ENCODE measurements at regions not wholly inside any gene's neighbourhood (a gene's known extent, or its start where the extent isn't known, plus 50 kb on each side); places are given as distances from the start of the nearest gene placed in this dataset.
"Not testable (repeated sequence)": the region's sequence is repeated elsewhere in the genome, so short reads cannot be mapped to it uniquely, and the experiment has no call there.

DNA sequence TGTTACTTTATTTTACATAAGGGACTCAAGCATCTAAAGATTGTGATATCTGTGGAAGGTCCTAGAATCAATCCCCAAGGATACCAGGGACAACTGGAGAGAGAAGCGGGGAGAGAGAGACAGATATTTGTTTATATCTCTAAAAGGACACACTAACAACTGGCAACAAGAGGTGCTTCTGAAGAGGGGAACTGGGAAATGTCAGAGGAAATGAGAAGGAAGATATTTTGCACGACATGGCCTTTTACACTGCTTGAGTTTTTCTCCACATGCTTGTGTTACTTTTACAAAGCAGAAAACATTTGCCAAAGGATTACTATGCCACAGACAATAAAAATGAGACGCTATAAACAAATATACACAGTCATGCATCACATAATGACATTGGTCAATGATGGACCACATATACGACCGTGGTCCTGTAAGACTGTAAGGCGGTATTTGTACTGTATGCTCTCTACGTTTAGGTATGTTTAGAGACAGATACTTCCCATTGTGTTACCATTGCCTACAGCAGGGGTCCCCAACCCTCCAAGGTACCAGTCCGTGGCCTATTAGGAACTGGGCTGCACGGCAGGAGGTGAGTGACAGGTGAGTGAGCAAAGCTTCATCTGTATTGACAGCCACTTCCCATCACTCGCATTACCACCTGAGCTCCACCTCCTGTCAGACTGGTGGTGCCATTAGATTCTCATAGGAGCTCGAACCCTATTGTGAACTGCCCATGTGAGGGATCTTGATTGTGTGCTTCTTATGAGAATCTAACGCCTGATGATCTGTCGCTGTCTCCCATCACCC, 64.6 kb upstream of the PTPN1 start:
- H3K4me3 ChIP-seq = no peak overlapping the region

DNA sequence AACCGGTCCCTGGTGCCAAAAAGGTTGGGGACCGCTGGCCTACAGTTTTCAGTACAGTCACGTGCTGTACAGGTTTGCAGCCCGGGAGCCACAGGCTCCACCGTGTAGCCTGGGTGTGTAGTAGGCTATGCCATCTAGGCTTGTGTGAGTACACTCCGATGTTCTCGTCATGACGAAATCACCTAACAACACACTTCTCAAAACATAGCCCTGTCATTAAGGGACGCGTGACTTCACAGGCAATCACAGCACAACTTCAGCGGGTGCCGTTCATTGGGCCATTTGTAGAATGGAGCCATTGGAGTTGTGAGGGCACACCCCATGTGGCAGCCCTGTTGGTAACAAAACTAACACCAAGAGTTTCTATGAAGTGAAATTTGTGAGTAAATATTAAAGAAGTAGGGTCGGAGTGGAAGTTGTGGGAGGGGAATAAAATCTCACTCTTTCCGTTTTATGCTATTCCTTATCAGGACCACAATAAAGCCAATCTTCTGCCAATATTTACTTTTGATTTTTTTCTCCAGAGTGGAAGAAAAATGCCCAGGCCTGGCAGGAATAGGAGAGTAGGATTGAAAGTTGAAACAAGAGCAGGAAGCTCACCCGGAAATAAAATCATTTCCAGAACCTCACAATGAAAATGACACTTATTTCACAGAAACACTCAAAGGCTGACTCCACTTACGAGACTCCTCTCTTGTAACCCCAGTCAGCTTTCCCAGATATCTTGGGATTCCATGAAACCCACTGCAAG, 63.7 kb upstream of the PTPN1 start:
- H3K27ac ChIP-seq = no peak overlapping the region
- TF ChIP-seq, protein P1, sequence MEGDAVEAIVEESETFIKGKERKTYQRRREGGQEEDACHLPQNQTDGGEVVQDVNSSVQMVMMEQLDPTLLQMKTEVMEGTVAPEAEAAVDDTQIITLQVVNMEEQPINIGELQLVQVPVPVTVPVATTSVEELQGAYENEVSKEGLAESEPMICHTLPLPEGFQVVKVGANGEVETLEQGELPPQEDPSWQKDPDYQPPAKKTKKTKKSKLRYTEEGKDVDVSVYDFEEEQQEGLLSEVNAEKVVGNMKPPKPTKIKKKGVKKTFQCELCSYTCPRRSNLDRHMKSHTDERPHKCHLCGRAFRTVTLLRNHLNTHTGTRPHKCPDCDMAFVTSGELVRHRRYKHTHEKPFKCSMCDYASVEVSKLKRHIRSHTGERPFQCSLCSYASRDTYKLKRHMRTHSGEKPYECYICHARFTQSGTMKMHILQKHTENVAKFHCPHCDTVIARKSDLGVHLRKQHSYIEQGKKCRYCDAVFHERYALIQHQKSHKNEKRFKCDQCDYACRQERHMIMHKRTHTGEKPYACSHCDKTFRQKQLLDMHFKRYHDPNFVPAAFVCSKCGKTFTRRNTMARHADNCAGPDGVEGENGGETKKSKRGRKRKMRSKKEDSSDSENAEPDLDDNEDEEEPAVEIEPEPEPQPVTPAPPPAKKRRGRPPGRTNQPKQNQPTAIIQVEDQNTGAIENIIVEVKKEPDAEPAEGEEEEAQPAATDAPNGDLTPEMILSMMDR (IDR thresholded peaks at IDR 0.05) = no peak
- TF ChIP-seq POLR2A (IDR thresholded peaks at IDR 0.05) = no peak
- no peak for TF ChIP-seq POLR2AphosphoS5 (IDR thresholded peaks at IDR 0.05)
- no peak for DNase-seq (ENCODE audit: low spot score in 2 of 2)

More for the DNA sequence above, 64.6 kb upstream of the PTPN1 start:
- no peak for DNase-seq (ENCODE audit: low spot score in 2 of 2)
- TF ChIP-seq, protein P1 (IDR thresholded peaks at IDR 0.05) = no peak
- TF ChIP-seq POLR2AphosphoS5 (IDR thresholded peaks at IDR 0.05) = no peak
- TF ChIP-seq POLR2A (IDR thresholded peaks at IDR 0.05) = no peak
- intact Hi-C loops (cut with DNase I; ENCODE audit: low total_unique reads) = loop anchor here (1.0 kb wide), 1 partner anchor 123 kb away; no protein-coding TSS in a partner anchor
- H3K4me1 ChIP-seq = no peaks in the 10 kb centered on the region
- H3K27ac ChIP-seq = no peak overlapping the region
- H3K36me3 ChIP-seq = no peaks in the 10 kb centered on the region
- H3K27me3 ChIP-seq = no peaks in the 10 kb centered on the region
- no peaks in the 10 kb centered on the region for H3K9me3 ChIP-seq

DNA sequence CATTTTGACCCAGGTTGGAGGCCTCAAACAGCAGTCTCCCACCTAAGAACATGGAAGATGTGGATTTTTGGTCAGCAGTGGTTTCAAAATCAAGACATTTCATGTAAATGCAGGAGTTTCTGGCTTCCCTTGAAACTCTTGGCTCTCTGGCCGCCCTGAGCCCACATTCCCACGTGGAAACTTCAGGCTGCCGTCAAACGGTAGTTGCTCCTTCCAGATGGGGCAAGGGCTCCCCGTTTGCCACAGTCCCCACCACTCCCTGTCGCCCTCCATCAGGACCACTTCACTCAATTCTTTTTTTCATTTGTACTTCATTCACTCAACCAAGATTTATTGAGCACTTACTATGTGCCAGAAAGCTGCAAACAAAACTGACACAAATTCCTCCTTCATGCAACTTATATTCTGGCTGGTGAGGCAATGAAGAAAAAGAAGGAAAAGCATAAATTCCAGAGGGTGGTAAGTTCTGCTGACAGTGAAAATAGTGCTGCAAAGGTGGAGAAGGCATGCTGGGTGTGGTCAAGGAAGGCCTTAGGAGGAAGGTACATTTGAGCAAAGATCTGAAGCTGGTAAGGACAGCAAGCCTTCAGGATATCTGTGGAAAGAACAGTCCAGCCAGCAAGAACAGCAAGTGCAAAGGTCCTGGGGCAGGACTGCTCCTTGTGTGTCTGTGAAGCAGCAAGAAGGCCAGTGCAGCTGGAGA, 62.9 kb upstream of the PTPN1 start:
- H3K4me3 ChIP-seq = no peak overlapping the region
- H3K36me3 ChIP-seq = no peaks in the 10 kb centered on the region
- no peaks in the 10 kb centered on the region for H3K4me1 ChIP-seq
- H3K9me3 ChIP-seq = no peaks in the 10 kb centered on the region
- no peaks in the 10 kb centered on the region for H3K27me3 ChIP-seq
- DNase-seq (ENCODE audit: low spot score in 2 of 2) = no peak
- TF ChIP-seq POLR2AphosphoS5 (IDR thresholded peaks at IDR 0.05) = no peak
- TF ChIP-seq, protein P1 (IDR thresholded peaks at IDR 0.05) = no peak
- TF ChIP-seq POLR2A (IDR thresholded peaks at IDR 0.05) = no peak
- H3K27ac ChIP-seq = no peak overlapping the region
- intact Hi-C loops (cut with DNase I; ENCODE audit: low total_unique reads) = no loop called here

More for the DNA sequence above, 63.7 kb upstream of the PTPN1 start:
- no peaks in the 10 kb centered on the region for H3K36me3 ChIP-seq
- H3K9me3 ChIP-seq = no peaks in the 10 kb centered on the region
- H3K4me3 ChIP-seq = no peak overlapping the region
- intact Hi-C loops (cut with DNase I; ENCODE audit: low total_unique reads) = no loop called here
- H3K27me3 ChIP-seq = no peaks in the 10 kb centered on the region
- H3K4me1 ChIP-seq = no peaks in the 10 kb centered on the region

DNA sequence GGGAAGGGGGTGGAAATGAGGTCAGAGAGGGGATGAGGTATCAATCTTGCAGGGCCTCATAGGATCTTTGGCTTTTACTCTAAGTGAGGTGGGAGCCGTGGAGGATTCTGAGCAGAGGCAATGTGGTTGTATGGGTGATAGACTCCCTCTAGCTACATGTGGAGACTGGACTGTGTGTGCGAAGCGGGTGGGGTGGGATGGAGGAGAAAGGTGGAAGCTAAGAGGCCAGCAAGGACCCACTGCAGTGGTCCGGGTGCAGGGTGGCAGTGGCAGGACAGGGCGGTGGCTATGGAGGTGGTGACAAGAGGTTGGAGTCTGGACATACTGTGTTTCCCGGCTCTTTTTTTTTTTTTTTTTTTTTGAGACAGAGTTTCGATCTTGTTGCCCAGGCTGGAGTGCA, 62.4 kb upstream of the PTPN1 start:
- no peak overlapping the region for H3K4me3 ChIP-seq
- TF ChIP-seq POLR2A (IDR thresholded peaks at IDR 0.05) (no peak), POLR2AphosphoS5 (IDR thresholded peaks at IDR 0.05) (no peak)
- TF ChIP-seq, protein P1 (IDR thresholded peaks at IDR 0.05) = no peak
- no peaks in the 10 kb centered on the region for H3K36me3 ChIP-seq
- no peak overlapping the region for H3K27ac ChIP-seq
- intact Hi-C loops (cut with DNase I; ENCODE audit: low total_unique reads) = no loop called here
- DNase-seq (ENCODE audit: low spot score in 2 of 2) = no peak
- H3K27me3 ChIP-seq = no peaks in the 10 kb centered on the region
- H3K9me3 ChIP-seq = no peaks in the 10 kb centered on the region
- no peaks in the 10 kb centered on the region for H3K4me1 ChIP-seq

DNA sequence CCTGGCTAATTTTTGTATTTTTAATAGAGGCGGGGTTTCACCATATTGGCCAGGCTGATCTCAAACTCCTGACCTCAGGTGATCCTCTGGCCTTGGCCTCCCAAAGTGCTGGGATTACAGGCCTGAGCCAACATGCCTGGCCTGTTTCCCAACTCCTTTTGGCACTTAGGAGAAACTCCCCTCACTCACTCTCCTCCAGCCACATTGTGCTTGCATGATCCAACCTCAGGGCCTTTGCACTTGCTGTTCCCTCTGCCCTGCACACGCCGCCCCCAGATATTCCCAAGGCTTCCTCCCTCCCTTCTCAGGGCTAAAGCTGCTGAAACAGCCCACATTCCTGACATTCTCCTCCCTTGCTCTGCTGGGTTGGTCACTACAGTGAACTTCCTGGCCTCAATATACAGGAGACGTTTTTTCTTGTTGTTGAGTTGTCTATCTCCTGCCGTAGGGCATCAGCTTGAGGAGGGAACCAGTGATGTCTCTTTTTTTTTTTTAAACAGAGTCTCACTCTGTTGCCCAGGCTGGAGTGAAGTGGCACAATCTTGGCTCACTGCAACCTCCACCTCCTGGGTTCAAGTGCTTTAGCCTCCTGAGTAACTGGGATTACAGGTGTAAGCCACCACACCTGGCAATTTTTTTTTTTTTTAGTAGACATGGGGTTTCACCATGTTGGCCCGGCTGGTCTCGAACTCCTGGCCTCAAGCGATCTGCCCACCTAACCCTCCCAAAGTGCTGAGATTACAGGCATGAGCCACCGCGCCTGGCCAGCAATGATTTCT, 61.4 kb upstream of the PTPN1 start:
- intact Hi-C loops (cut with DNase I; ENCODE audit: low total_unique reads); H3K27me3 ChIP-seq; H3K4me1 ChIP-seq; H3K4me3 ChIP-seq; H3K9me3 ChIP-seq; DNase-seq (ENCODE audit: low spot score in 2 of 2); H3K36me3 ChIP-seq; H3K27ac ChIP-seq: not testable (repeated sequence)

Data from breast epithelium (tissue), 4 donors.